ENCODE measurements at regions not wholly inside any gene's neighbourhood (a gene's known extent, or its start where the extent isn't known, plus 50 kb on each side); places are given as distances from the start of the nearest gene placed in this dataset.

GRCh38 chr20:48006036-48006833 lies 221.0 kb upstream of the SULF2 start:
- no peaks in the 10 kb centered on the region for H3K27me3 ChIP-seq (ENCODE audit: control insufficient read depth, insufficient read depth, low read length)
- no peak overlapping the region for H3K9ac ChIP-seq (ENCODE audit: low read length in 3 of 3)
- intact Hi-C loops (cut with DNase I) = no loop called here
- peaks cover 0 to 2% (median 0%) of the 10 kb centered on the region in 3 donors for H3K36me3 ChIP-seq (ENCODE audit: control insufficient read depth in 2 of 3, insufficient read depth in 3 of 3, low read length in 3 of 3)
- H3K4me3 ChIP-seq (ENCODE audit: low read length in 3 of 3) = no peak overlapping the region
- peaks cover 0 to 4% (median 0%) of the 10 kb centered on the region in 3 donors for H3K9me3 ChIP-seq (ENCODE audit: control insufficient read depth in 2 of 3, insufficient read depth in 1 of 3, low read length in 3 of 3)
- TF ChIP-seq CTCF (IDR thresholded peaks at IDR 0.05; ENCODE audit: borderline replicate concordance, extremely low read depth, insufficient read depth) = no peak
- no peak overlapping the region for H3K27ac ChIP-seq (ENCODE audit: low read depth in 2 of 2, low read length in 2 of 2)
- H3K4me1 ChIP-seq (ENCODE audit: control insufficient read depth in 2 of 3, insufficient read depth in 2 of 3, low read depth in 1 of 3, low read length in 3 of 3) = no peaks in the 10 kb centered on the region
- FAIRE-seq (no peak), DNase-seq (no peak)

GRCh38 chr20:48003021-48003420 lies 217.7 kb upstream of the SULF2 start:
- no peak for FAIRE-seq
- Histone ChIP-seq H3K36me3 (ENCODE audit: control insufficient read depth in 2 of 3, insufficient read depth in 3 of 3, low read length in 3 of 3) (no peaks in the 10 kb centered on the region), H3K27me3 (ENCODE audit: control insufficient read depth, insufficient read depth, low read length) (no peaks in the 10 kb centered on the region), H3K9me3 (ENCODE audit: control insufficient read depth in 2 of 3, insufficient read depth in 1 of 3, low read length in 3 of 3) (no peaks in the 10 kb centered on the region), H3K4me1 (ENCODE audit: control insufficient read depth in 2 of 3, insufficient read depth in 2 of 3, low read depth in 1 of 3, low read length in 3 of 3) (no peaks in the 10 kb centered on the region), H3K9ac (ENCODE audit: low read length in 3 of 3) (no peak overlapping the region), H3K27ac (ENCODE audit: low read depth in 2 of 2, low read length in 2 of 2) (no peak overlapping the region), H3K4me3 (ENCODE audit: low read length in 3 of 3) (no peak overlapping the region)
- intact Hi-C loops (cut with DNase I) = no loop called here
- TF ChIP-seq CTCF (IDR thresholded peaks at IDR 0.05; ENCODE audit: borderline replicate concordance, extremely low read depth, insufficient read depth) = no peak
- no peak for DNase-seq

- intact Hi-C loops (cut with DNase I) = no loop called here
- Histone ChIP-seq H3K9me3 (ENCODE audit: control insufficient read depth in 2 of 3, insufficient read depth in 1 of 3, low read length in 3 of 3) (no peaks in the 10 kb centered on the region), H3K4me3 (ENCODE audit: low read length in 3 of 3) (no peak overlapping the region), H3K9ac (ENCODE audit: low read length in 3 of 3) (no peak overlapping the region), H3K27ac (ENCODE audit: low read depth in 2 of 2, low read length in 2 of 2) (no peak overlapping the region), H3K36me3 (ENCODE audit: control insufficient read depth in 2 of 3, insufficient read depth in 3 of 3, low read length in 3 of 3) (no peaks in the 10 kb centered on the region), H3K27me3 (ENCODE audit: control insufficient read depth, insufficient read depth, low read length) (no peaks in the 10 kb centered on the region), H3K4me1 (ENCODE audit: control insufficient read depth in 2 of 3, insufficient read depth in 2 of 3, low read depth in 1 of 3, low read length in 3 of 3) (no peaks in the 10 kb centered on the region)
- TF ChIP-seq CTCF (IDR thresholded peaks at IDR 0.05; ENCODE audit: borderline replicate concordance, extremely low read depth, insufficient read depth) = no peak
- no peak for FAIRE-seq
- DNase-seq = no peak
These were observed 217.3 kb upstream of the SULF2 start for GRCh38 chr20:48002517-48002970.
